SK-N-SH treated with all-trans-retinoic acid at 6 μM for 48 hours (cell line): ENCODE measurements at regions not wholly inside any gene's neighbourhood (a gene's known extent, or its start where the extent isn't known, plus 50 kb on each side); places are given as distances from the start of the nearest gene placed in this dataset.

Experiments used
- ATAC-seq: fragments of 200-7000 bp; cut with Tn5 transposase; 3 replicates; pipeline ENCODE4 v1.9.1; 2020; ENCODE audit warnings: mild to moderate bottlenecking, moderate library complexity
- ARNTL ChIP-seq: fragments of 450-650 bp; formaldehyde crosslinking; IDR thresholded peaks from 2 replicates; pipeline ENCODE4 v1.5.0; 2020; ENCODE audit warnings: low read depth, mild to moderate bottlenecking, moderate library complexity, borderline replicate concordance
- BACH2 ChIP-seq: fragments of 250-450 bp; sonication (Bioruptor Pico); IDR thresholded peaks from 2 replicates; pipeline ENCODE4 v1.9.0; 2021; ENCODE audit warnings: mild to moderate bottlenecking, borderline replicate concordance
- CREB5 ChIP-seq: fragments of 250-450 bp; sonication (Bioruptor Pico); IDR thresholded peaks from 2 replicates; pipeline ENCODE4 v1.5.1; 2020; ENCODE audit warnings: low read depth, mild to moderate bottlenecking, moderate library complexity
- CSDC2 ChIP-seq: fragments of 250-450 bp; sonication (Bioruptor Pico); IDR thresholded peaks from 2 replicates; pipeline ENCODE4 v1.5.0; 2020; ENCODE audit warnings: mild to moderate bottlenecking, moderate library complexity
- CSRNP3 ChIP-seq: fragments of 250-450 bp; sonication (Bioruptor Pico); IDR thresholded peaks from 2 replicates; pipeline ENCODE4 v1.5.1; 2021; ENCODE audit warnings: mild to moderate bottlenecking, moderate library complexity
- GLIS3 ChIP-seq: fragments of 250-450 bp; sonication (Bioruptor Pico); IDR thresholded peaks from 2 replicates; pipeline ENCODE4 v1.5.0; 2020; ENCODE audit warnings: mild to moderate bottlenecking, moderate library complexity
- ISL1 ChIP-seq: fragments of 250-450 bp; sonication (Bioruptor Pico); IDR thresholded peaks from 2 replicates; pipeline ENCODE4 v2.1.2; 2022; ENCODE audit warnings: mild to moderate bottlenecking, moderate library complexity
- OSR1 ChIP-seq: fragments of 250-450 bp; sonication (Bioruptor Pico); IDR thresholded peaks from 2 replicates; pipeline ENCODE4 v1.8.0; 2022; ENCODE audit warnings: moderate library complexity, mild to moderate bottlenecking, inconsistent platforms
- POU6F1 ChIP-seq: fragments of 250-450 bp; sonication (Bioruptor Pico); IDR thresholded peaks from 2 replicates; pipeline ENCODE4 v1.8.0; 2021; ENCODE audit warnings: low read depth, mild to moderate bottlenecking, moderate library complexity, borderline replicate concordance
- PPARA ChIP-seq: fragments of 250-450 bp; sonication (Bioruptor Pico); IDR thresholded peaks from 2 replicates; pipeline ENCODE4 v1.5.0; 2020; ENCODE audit warnings: mild to moderate bottlenecking, borderline replicate concordance
- RARB ChIP-seq: fragments of 250-450 bp; sonication (Bioruptor Pico); IDR thresholded peaks from 2 replicates; pipeline ENCODE4 v1.8.0; 2021; ENCODE audit warnings: mild to moderate bottlenecking, moderate library complexity
- SNAI2 ChIP-seq: fragments of 250-450 bp; sonication (Bioruptor Pico); IDR thresholded peaks from 2 replicates; pipeline ENCODE4 v1.5.0; 2020; ENCODE audit warnings: mild to moderate bottlenecking, moderate library complexity
- TCF4 ChIP-seq: fragments of 250-450 bp; sonication (Bioruptor Pico); IDR thresholded peaks from 2 replicates; pipeline ENCODE4 v1.8.0; 2021; ENCODE audit warnings: mild to moderate bottlenecking, moderate library complexity, borderline replicate concordance
- TOX ChIP-seq: fragments of 250-450 bp; sonication (Bioruptor Pico); IDR thresholded peaks from 2 replicates; pipeline ENCODE4 v1.8.0; 2021; ENCODE audit warnings: mild to moderate bottlenecking, moderate library complexity, borderline replicate concordance
- TSHZ2 ChIP-seq: fragments of 250-450 bp; sonication (Bioruptor Pico); IDR thresholded peaks from 2 replicates; pipeline ENCODE4 v1.5.0; 2020; ENCODE audit warnings: mild to moderate bottlenecking, moderate library complexity
- ZFP30 ChIP-seq: fragments of 450-650 bp; formaldehyde crosslinking; IDR thresholded peaks from 2 replicates; pipeline ENCODE4 v1.5.0; 2022; ENCODE audit warnings: mild to moderate bottlenecking, moderate library complexity
- ZNF70 ChIP-seq: fragments of 450-650 bp; formaldehyde crosslinking; IDR thresholded peaks from 2 replicates; pipeline ENCODE4 v1.5.0; 2020; ENCODE audit warnings: mild to moderate bottlenecking, moderate library complexity
- ZNF8 ChIP-seq: fragments of 450-650 bp; formaldehyde crosslinking; IDR thresholded peaks from 2 replicates; pipeline ENCODE4 v1.5.0; 2020; ENCODE audit warnings: mild to moderate bottlenecking, moderate library complexity
- TF ChIP-seq, protein P1 (sequence below): fragments of 250-450 bp; sonication (Bioruptor Pico); IDR thresholded peaks from 2 replicates; pipeline ENCODE4 v1.8.0; 2020; ENCODE audit warnings: mild to moderate bottlenecking, moderate library complexity, borderline replicate concordance

GRCh38 chr5:82336959-82337351 is 58.8 kb upstream of the RPS23 start:
- TF ChIP-seq ISL1 (CRISPR knock-in tag), result no peak
- no peak for TF ChIP-seq CSRNP3 (CRISPR knock-in tag)
- no peak for TF ChIP-seq RARB
- TF ChIP-seq ZFP30 (CRISPR knock-in tag), result no peak
- TF ChIP-seq ARNTL (CRISPR knock-in tag), result no peak
- ATAC-seq, result no peak

DNA sequence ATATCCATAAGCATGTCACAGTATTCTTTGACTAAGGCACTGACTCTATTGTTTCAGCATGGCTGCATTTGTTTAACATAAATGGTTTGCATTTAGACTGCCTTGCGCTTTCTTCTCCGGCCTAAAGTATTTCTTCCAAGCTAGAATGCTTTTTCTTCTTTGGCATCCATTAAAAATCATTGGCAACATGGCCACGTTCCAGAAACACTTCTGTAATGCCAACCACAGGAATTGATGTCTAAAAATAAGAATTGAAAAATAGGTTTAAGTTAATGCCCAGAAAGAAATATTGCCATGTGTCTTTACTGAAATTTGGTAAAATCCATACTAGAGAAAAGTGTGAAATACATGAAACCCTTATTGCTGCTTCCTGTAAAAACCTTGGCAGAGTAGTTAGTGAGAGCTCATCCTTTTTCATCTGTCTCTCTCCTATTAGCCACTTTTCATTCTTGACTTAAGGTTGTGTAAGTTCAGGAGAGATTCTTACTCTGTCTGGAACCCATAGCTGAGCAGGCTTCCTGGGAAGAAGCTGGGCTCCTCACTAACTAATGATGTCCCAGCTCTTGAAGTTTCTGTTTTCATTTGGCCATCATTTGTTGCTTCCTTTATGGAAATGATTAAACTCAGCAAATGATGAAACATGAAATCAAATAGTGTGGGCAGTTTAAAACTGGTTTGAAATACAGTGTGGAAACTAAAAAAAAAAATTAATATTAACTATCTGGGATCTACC is 58.2 kb upstream of the RPS23 start:
- TF ChIP-seq OSR1 (CRISPR knock-in tag), result no peak
- no peak for TF ChIP-seq SNAI2
- TF ChIP-seq TSHZ2 (CRISPR knock-in tag), result no peak
- TF ChIP-seq ARNTL (CRISPR knock-in tag), result no peak
- no peak for TF ChIP-seq RARB
- TF ChIP-seq TOX, result no peak
- no peak for TF ChIP-seq ZNF70 (CRISPR knock-in tag)
- no peak for TF ChIP-seq CSDC2 (CRISPR knock-in tag)
- no peak for TF ChIP-seq CSRNP3 (CRISPR knock-in tag)
- TF ChIP-seq CREB5 (CRISPR knock-in tag), result no peak
- TF ChIP-seq BACH2 (CRISPR knock-in tag), result no peak
- TF ChIP-seq TCF4 (CRISPR knock-in tag), result no peak
- TF ChIP-seq, protein P1, sequence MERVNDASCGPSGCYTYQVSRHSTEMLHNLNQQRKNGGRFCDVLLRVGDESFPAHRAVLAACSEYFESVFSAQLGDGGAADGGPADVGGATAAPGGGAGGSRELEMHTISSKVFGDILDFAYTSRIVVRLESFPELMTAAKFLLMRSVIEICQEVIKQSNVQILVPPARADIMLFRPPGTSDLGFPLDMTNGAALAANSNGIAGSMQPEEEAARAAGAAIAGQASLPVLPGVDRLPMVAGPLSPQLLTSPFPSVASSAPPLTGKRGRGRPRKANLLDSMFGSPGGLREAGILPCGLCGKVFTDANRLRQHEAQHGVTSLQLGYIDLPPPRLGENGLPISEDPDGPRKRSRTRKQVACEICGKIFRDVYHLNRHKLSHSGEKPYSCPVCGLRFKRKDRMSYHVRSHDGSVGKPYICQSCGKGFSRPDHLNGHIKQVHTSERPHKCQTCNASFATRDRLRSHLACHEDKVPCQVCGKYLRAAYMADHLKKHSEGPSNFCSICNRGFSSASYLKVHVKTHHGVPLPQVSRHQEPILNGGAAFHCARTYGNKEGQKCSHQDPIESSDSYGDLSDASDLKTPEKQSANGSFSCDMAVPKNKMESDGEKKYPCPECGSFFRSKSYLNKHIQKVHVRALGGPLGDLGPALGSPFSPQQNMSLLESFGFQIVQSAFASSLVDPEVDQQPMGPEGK, result no peak
- no peak for TF ChIP-seq ZNF8 (CRISPR knock-in tag)
- TF ChIP-seq POU6F1 (CRISPR knock-in tag), result no peak
- TF ChIP-seq PPARA (CRISPR knock-in tag), result no peak
- TF ChIP-seq ISL1 (CRISPR knock-in tag), result no peak
- TF ChIP-seq, all 23 proteins: peak for 0
- no peak for ATAC-seq

GRCh38 chr5:82335806-82336205 is 57.7 kb upstream of the RPS23 start:
- ATAC-seq, result peak; percentile 11; the same call in 1 of the 3 replicates
- TF ChIP-seq ARNTL (CRISPR knock-in tag) (no peak), CSDC2 (CRISPR knock-in tag) (no peak), GLIS3 (no peak), SNAI2 (no peak), RARB (no peak)
